GM23338 (cell line): ENCODE measurements at regions not wholly inside any gene's neighbourhood (a gene's known extent, or its start where the extent isn't known, plus 50 kb on each side); places are given as distances from the start of the nearest gene placed in this dataset.

Experiments used
- ATAC-seq: fragments of 200-7000 bp; cut with Tn5 transposase; 3 replicates; pipeline ENCODE4 v1.9.1; 2020
- DNase-seq: peaks from one replicate; pipeline ENCODE4 v3.0.0-alpha.2; 2015; ENCODE audit warnings: low spot score
- H2AFZ ChIP-seq: fragments of 200-600 bp; sonication (generic); 2 replicates; pipeline ENCODE4 v1.8.0; 2016; ENCODE audit warnings: antibody characterized with exemption, mild to moderate bottlenecking, moderate library complexity
- H3F3A ChIP-seq: fragments of 200-600 bp; sonication (generic); replicated peaks from 2 replicates; pipeline ENCODE4 v1.8.0; 2017; ENCODE audit warnings: antibody characterized with exemption, mixed run types, low read depth
- H3K27ac ChIP-seq: fragments of 200-600 bp; sonication (generic); 2 replicates; pipeline ENCODE4 v1.6.1; 2016; ENCODE audit warnings: low read depth
- H3K27me3 ChIP-seq: fragments of 200-600 bp; sonication (generic); 2 replicates; pipeline ENCODE4 v1.8.0; 2016; ENCODE audit warnings: mild to moderate bottlenecking, mixed run types, moderate library complexity; ENCODE audit not compliant: insufficient read depth
- H3K36me3 ChIP-seq: fragments of 200-600 bp; sonication (generic); 2 replicates; pipeline ENCODE4 v1.8.0; 2016; ENCODE audit warnings: mild to moderate bottlenecking; ENCODE audit not compliant: insufficient read depth
- H3K4me1 ChIP-seq: fragments of 200-600 bp; sonication (generic); 2 replicates; pipeline ENCODE4 v1.8.0; 2016; ENCODE audit warnings: mild to moderate bottlenecking, moderate library complexity; ENCODE audit not compliant: insufficient read depth
- H3K4me2 ChIP-seq: fragments of 200-600 bp; sonication (generic); 2 replicates; pipeline ENCODE4 v1.7.1; 2017; ENCODE audit warnings: mixed run types
- H3K4me3 ChIP-seq: fragments of 200-600 bp; sonication (generic); 2 replicates; pipeline ENCODE4 v1.6.1; 2016; ENCODE audit warnings: mixed run types
- H3K79me2 ChIP-seq: fragments of 200-600 bp; sonication (generic); replicated peaks from 2 replicates; pipeline ENCODE4 v1.8.0; 2017; ENCODE audit warnings: mild to moderate bottlenecking; ENCODE audit not compliant: insufficient read depth
- H3K9me2 ChIP-seq: fragments of 200-600 bp; sonication (generic); 2 replicates; pipeline ENCODE4 v1.8.0; 2017; ENCODE audit not compliant: insufficient read depth
- H4K20me1 ChIP-seq: fragments of 200-600 bp; sonication (generic); replicated peaks from 2 replicates; pipeline ENCODE4 v1.8.0; 2017; ENCODE audit warnings: mild to moderate bottlenecking; ENCODE audit not compliant: insufficient read depth
- H3K27ac Mint-ChIP-seq: 2 replicates; pipeline ENCODE4 v1.8.0; 2020; ENCODE audit warnings: inconsistent platforms, mild to moderate bottlenecking, moderate library complexity, mixed read lengths
- H3K27me3 Mint-ChIP-seq: 3 replicates; pipeline ENCODE4 v1.8.0; 2022; ENCODE audit warnings: low read depth, mild to moderate bottlenecking, moderate library complexity, mixed read lengths, inconsistent platforms; ENCODE audit not compliant: insufficient read depth, poor library complexity
- H3K36me3 Mint-ChIP-seq: 3 replicates; pipeline ENCODE4 v1.8.0; 2021; ENCODE audit warnings: low read depth, mild to moderate bottlenecking, inconsistent platforms, moderate library complexity, mixed read lengths
- H3K4me1 Mint-ChIP-seq: 3 replicates; pipeline ENCODE4 v1.8.0; 2020; ENCODE audit warnings: mild to moderate bottlenecking, inconsistent platforms, mixed read lengths
- H3K4me3 Mint-ChIP-seq: 3 replicates; pipeline ENCODE4 v1.8.0; 2021; ENCODE audit warnings: moderate library complexity, mild to moderate bottlenecking, inconsistent platforms, mixed read lengths
- H3K9me3 Mint-ChIP-seq: 3 replicates; pipeline ENCODE4 v1.8.0; 2020; ENCODE audit warnings: moderate library complexity, mild to moderate bottlenecking, inconsistent platforms, mixed read lengths
- CREB1 ChIP-seq: fragments of 250-450 bp; sonication (Bioruptor Pico); IDR thresholded peaks from 2 replicates; pipeline ENCODE4 v1.5.0; 2020; ENCODE audit warnings: low read depth, mild to moderate bottlenecking, moderate library complexity
- CTCF ChIP-seq, 2 experiments: fragments of 200-600 bp in 1 of 2; sonication (generic) in 1 of 2; conservative IDR thresholded peaks; 2 replicates each; pipeline versions ENCODE4 v1.5.1 to v1.6.1; 2016 to 2017; ENCODE audit warnings: antibody characterized with exemption in 2 of 2, low read depth in 2 of 2, mild to moderate bottlenecking in 2 of 2, moderate library complexity in 1 of 2
- ETS1 ChIP-seq: IDR thresholded peaks from 2 replicates; pipeline ENCODE4 v1.6.1; 2016; ENCODE audit warnings: antibody characterized with exemption
- ZNF462 ChIP-seq: fragments of 250-450 bp; sonication (Bioruptor Pico); IDR thresholded peaks from 2 replicates; pipeline ENCODE4 v1.5.0; 2020; ENCODE audit warnings: mild to moderate bottlenecking, moderate library complexity

- Mint-ChIP-seq H3K27ac (no peak overlapping the region), H3K9me3 (no peaks in the 10 kb centered on the region), H3K4me1 (no peaks in the 10 kb centered on the region), H3K4me3 (no peak overlapping the region), H3K27me3 (no peaks in the 10 kb centered on the region), H3K36me3 (no peaks in the 10 kb centered on the region)
- no peak for TF ChIP-seq CREB1
- TF ChIP-seq ZNF462 (CRISPR knock-in tag) = no peak
- TF ChIP-seq ETS1 = no peak
- TF ChIP-seq CTCF (conservative IDR thresholded peaks at IDR 0.05; ENCODE audit: low read depth in 2 of 2) = peak; percentile 57 to 80
- no peaks in the 10 kb centered on the region for H3K4me1 ChIP-seq
- H3K79me2 ChIP-seq = no peaks in the 10 kb centered on the region
- H3K4me2 ChIP-seq = no peak overlapping the region
- H3K27me3 ChIP-seq = no peaks in the 10 kb centered on the region
- H3F3A ChIP-seq = no peaks in the 10 kb centered on the region
- no peak overlapping the region for H3K4me3 ChIP-seq
- no peaks in the 10 kb centered on the region for H3K9me2 ChIP-seq
- H3K27ac ChIP-seq = no peak overlapping the region
- no peak overlapping the region for H2AFZ ChIP-seq
- H4K20me1 ChIP-seq = no peaks in the 10 kb centered on the region
- H3K36me3 ChIP-seq = no peaks in the 10 kb centered on the region
- DNase-seq (peak; percentile 47), ATAC-seq (peak; percentile 63)
Measured at GRCh38 chr4:81375745-81376144, 96.0 kb downstream of the RASGEF1B start.
